GM13976 (cell line): ENCODE measurements at regions not wholly inside any gene's neighbourhood (a gene's known extent, or its start where the extent isn't known, plus 50 kb on each side); places are given as distances from the start of the nearest gene placed in this dataset.
"Not testable (repeated sequence)": the region's sequence is repeated elsewhere in the genome, so short reads cannot be mapped to it uniquely, and the experiment has no call there.

ENCODE experiments used
- DNase-seq: peaks from one replicate; pipeline ENCODE4 v3.0.0; 2012; ENCODE audit warnings: low spot score
- CTCF ChIP-seq: IDR thresholded peaks from 2 replicates; pipeline ENCODE4 v1.5.1; 2012; ENCODE audit warnings: borderline replicate concordance, mild to moderate bottlenecking; ENCODE audit not compliant: insufficient read depth; ENCODE audit errors: extremely low read depth, missing control alignments, control extremely low read depth
- in situ Hi-C: fragments of 300-500 bp; cut with MboI; formaldehyde crosslinking; loops from one replicate; pipeline ENCODE4 v1.12.0; 2022; ENCODE audit warnings: low sequenced_read_pairs, mixed read lengths, inconsistent platforms; ENCODE audit not compliant: unreplicated experiment

GRCh38 chr9:30630459-30630858 lies 1754.0 kb upstream of the ACO1 start:
- TF ChIP-seq CTCF: no peak
- in situ Hi-C loops: no loop called here
- no peak for DNase-seq

DNA sequence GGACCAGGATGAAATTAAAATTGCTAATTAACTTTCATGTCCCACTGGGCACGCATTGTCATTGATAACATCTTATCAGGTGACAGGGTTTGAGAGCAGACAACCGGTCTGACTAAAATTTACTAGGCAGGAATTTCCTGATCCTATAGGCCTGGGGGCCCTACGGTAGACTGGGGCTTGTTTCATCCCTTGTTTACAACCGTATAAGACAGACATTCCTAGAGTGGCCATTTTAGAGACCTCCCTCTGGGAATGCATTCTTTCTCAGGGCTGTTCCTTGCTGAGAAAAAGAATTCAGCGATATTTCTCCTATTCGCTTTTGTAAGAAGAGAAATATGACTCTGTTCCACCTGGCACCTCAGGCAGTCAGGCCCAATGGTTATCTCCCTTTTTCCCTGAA lies 1737.8 kb upstream of the ACO1 start:
- in situ Hi-C loops, DNase-seq: not testable (repeated sequence)

DNA sequence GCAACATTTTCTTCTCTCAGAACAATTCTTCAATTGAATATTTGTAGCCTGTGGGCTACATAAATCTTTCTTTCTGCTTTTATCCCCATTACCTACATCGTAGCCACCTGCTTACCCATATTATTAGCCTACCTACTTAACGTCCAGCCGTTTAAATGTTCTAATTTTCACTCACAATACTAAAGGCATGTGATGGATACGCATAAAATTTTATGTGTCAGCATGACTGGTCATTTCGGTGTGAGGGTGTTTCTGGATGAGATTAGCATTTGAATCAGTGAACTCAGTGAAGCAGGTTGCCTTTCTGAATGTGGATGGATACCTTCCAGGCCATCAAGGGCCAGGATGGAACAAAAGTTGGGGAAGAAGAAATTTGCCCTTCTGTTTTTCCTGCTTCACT lies 1722.5 kb upstream of the ACO1 start:
- in situ Hi-C loops: no loop called here
- no peak for TF ChIP-seq CTCF
- DNase-seq: no peak

GRCh38 chr9:30670805-30671562 lies 1713.5 kb upstream of the ACO1 start:
- no peak for DNase-seq
- in situ Hi-C loops: no loop called here
- no peak for TF ChIP-seq CTCF

DNA sequence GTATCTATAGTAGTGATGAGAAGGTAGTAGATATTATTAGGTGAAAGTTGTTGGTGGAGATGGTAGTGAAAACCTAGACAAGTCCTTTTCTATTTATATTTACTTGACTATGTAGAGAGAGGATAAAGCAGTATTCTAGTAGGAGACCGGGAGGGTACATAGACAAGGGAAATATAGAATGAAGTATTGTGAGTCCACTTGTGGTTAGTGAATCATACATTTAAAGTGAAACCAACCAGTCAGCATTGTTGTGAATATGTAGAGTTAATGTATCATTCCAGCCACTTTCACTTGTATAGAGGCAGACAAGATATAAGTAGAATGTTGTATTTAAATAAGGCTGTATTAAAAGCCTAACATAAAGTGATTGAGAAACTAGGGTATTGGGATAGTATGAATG lies 1711.3 kb upstream of the ACO1 start:
- no peak for TF ChIP-seq CTCF
- DNase-seq: no peak
- in situ Hi-C loops: no loop called here

GRCh38 chr9:30676651-30677050 lies 1707.8 kb upstream of the ACO1 start:
- in situ Hi-C loops: no loop called here
- no peak for TF ChIP-seq CTCF
- DNase-seq: no peak

DNA sequence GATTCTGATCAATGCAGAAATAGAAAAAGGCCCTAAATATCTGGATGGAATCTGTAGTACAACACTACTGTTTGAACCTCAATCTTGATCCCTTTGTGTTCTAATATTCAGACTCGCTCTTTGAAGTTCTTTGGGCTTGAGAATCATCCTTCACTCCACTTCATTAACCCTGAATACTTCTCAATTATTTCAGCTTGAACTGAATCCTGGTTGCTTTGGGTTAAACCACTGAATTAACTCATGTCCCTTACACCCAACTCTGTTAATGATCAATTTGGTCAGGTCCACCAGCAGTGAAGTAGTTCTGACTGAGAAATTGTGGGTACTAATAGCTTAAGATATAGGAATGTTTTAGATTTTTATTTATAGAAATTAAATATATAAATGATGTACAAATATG lies 1707.2 kb upstream of the ACO1 start:
- no peak for TF ChIP-seq CTCF
- in situ Hi-C loops: no loop called here
- DNase-seq: no peak
